OCI-LY1 (cell line): ENCODE measurements at regions not wholly inside any gene's neighbourhood (a gene's known extent, or its start where the extent isn't known, plus 50 kb on each side); places are given as distances from the start of the nearest gene placed in this dataset.

Experiments used
- CTCF ChIP-seq: fragments of 200-600 bp; sonication (generic), shearing (Covaris generic); IDR thresholded peaks from 2 replicates; pipeline ENCODE4 v1.5.1; 2017; ENCODE audit warnings: mild to moderate bottlenecking, antibody characterized with exemption, low read length, moderate library complexity, mixed read lengths
- EZH2 ChIP-seq: fragments of 200-600 bp; sonication (generic), shearing (Covaris generic); IDR thresholded peaks from 2 replicates; pipeline ENCODE4 v1.8.0; 2017; ENCODE audit warnings: borderline replicate concordance, mixed run types, mild to moderate bottlenecking, antibody characterized with exemption, low read length, moderate library complexity, mixed read lengths

DNA sequence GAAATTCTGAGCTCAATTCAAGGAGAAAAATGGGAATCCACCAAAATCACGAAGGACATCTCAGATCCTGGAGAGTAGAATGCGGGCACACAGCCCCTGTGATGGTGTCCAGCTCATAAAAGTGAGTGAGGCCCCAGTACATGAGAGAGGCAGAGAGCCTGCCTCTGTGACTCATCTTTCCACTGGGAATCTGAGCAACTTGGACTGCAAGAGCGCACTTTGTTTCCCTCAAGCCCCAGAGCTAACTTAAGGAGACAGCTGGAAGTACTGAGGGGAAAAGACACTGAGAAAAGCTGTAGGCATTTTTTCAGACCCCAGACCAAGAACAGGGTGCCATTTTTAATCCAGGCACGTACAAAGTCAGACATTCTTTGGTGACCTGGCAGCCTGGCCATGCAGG is 273.7 kb downstream of the C11orf87 start:
- TF ChIP-seq CTCF (no peak), EZH2 (no peak)
